SK-N-SH (cell line): ENCODE measurements at regions not wholly inside any gene's neighbourhood (a gene's known extent, or its start where the extent isn't known, plus 50 kb on each side); places are given as distances from the start of the nearest gene placed in this dataset.

ENCODE experiments used
- CTCF ChIA-PET: fragments of 300-600, 350-600 bp; formaldehyde crosslinking; extraction: SDS; loops from one replicate; lab custom pipeline; 2021; lab: Yijun Ruan, JAX
- POLR2A ChIA-PET: fragments of 350-600 bp; sonication (Branson Sonifier 250); formaldehyde crosslinking; extraction: SDS; loops from one replicate; lab custom pipeline; 2020; ENCODE audit warnings: antibody characterized with exemption, inconsistent platforms; lab: Yijun Ruan, JAX
- DNase-seq: peaks from one replicate; pipeline ENCODE4 v3.0.0; 2012
- H2AFZ ChIP-seq: fragments of 200-600 bp; sonication (generic); 2 replicates; pipeline ENCODE4 v1.8.1; 2016; ENCODE audit warnings: antibody characterized with exemption, mild to moderate bottlenecking, low read depth
- H3F3A ChIP-seq: fragments of 200-600 bp; sonication (generic); replicated peaks from 2 replicates; pipeline ENCODE3; 2016; ENCODE audit warnings: antibody characterized with exemption, mild to moderate bottlenecking; ENCODE audit not compliant: insufficient read depth
- H3K27ac ChIP-seq, 2 experiments: fragments of 200-500 bp in 1 of 2; fragments of 200-600 bp in 1 of 2; sonication (Bioruptor generic) in 1 of 2; sonication (generic), shearing (Covaris generic) in 1 of 2; 2 replicates each; pipeline versions ENCODE4 v1.5.1 to v1.6.1; 2014 to 2016; ENCODE audit warnings: low read depth in 2 of 2, inconsistent platforms in 1 of 2, low read length in 1 of 2, mild to moderate bottlenecking in 1 of 2, mixed read lengths in 1 of 2
- H3K27me3 ChIP-seq: fragments of 200-600 bp; sonication (generic), shearing (Covaris generic); 2 replicates; pipeline ENCODE4 v1.6.1; 2016; ENCODE audit warnings: mixed run types; ENCODE audit not compliant: insufficient read depth
- H3K36me3 ChIP-seq, 2 experiments: fragments of 200-500 bp in 1 of 2; fragments of 200-600 bp in 1 of 2; sonication (Bioruptor generic) in 1 of 2; sonication (generic) in 1 of 2; replicated peaks in 1 of 2; 2 replicates each; pipeline versions ENCODE3 to v1.5.1; 2014 to 2016; ENCODE audit warnings: low read length in 1 of 2, mild to moderate bottlenecking in 1 of 2; ENCODE audit not compliant: insufficient read depth in 2 of 2, control insufficient read depth in 1 of 2
- H3K4me1 ChIP-seq, 2 experiments: fragments of 200-500 bp in 1 of 2; fragments of 200-600 bp in 1 of 2; sonication (Bioruptor generic) in 1 of 2; sonication (generic), shearing (Covaris generic) in 1 of 2; 2 replicates each; pipeline versions ENCODE4 v1.5.1 to v1.6.1; 2014 to 2016; ENCODE audit warnings: low read depth in 1 of 2, low read length in 1 of 2, mixed run types in 1 of 2; ENCODE audit not compliant: insufficient read depth in 2 of 2, control insufficient read depth in 1 of 2
- H3K4me2 ChIP-seq: fragments of 200-600 bp; sonication (generic), shearing (Covaris generic); 2 replicates; pipeline ENCODE4 v1.6.1; 2017; ENCODE audit warnings: mixed run types
- H3K4me3 ChIP-seq, 2 experiments: fragments of 200-500 bp in 1 of 2; fragments of 200-600 bp in 1 of 2; sonication (Bioruptor generic) in 1 of 2; sonication (generic), shearing (Covaris generic) in 1 of 2; 2 replicates each; pipeline versions ENCODE4 v1.5.1 to v1.8.1; 2014 to 2016; ENCODE audit warnings: low read depth in 2 of 2, inconsistent platforms in 1 of 2, low read length in 1 of 2, mild to moderate bottlenecking in 1 of 2, mixed read lengths in 1 of 2, moderate library complexity in 1 of 2
- H3K79me2 ChIP-seq: fragments of 200-600 bp; sonication (generic); 2 replicates; pipeline ENCODE4 v1.8.1; 2017; ENCODE audit warnings: mild to moderate bottlenecking; ENCODE audit not compliant: insufficient read depth
- H3K9ac ChIP-seq: fragments of 200-600 bp; sonication (generic); 2 replicates; pipeline ENCODE4 v1.6.1; 2017; ENCODE audit warnings: mixed run types
- H3K9me2 ChIP-seq: fragments of 200-600 bp; sonication (generic); 2 replicates; pipeline ENCODE4 v1.6.1; 2017; ENCODE audit warnings: mixed run types
- H3K9me3 ChIP-seq: fragments of 200-600 bp; sonication (generic); 2 replicates; pipeline ENCODE4 v1.6.1; 2017; ENCODE audit warnings: mixed run types, mild to moderate bottlenecking, moderate library complexity
- H4K20me1 ChIP-seq: fragments of 200-600 bp; sonication (generic); 2 replicates; pipeline ENCODE4 v1.6.1; 2017; ENCODE audit warnings: mild to moderate bottlenecking, mixed run types; ENCODE audit not compliant: insufficient read depth
- CHD2 ChIP-seq: fragments of 150-350 bp; IDR thresholded peaks from 2 replicates; pipeline ENCODE4 v1.6.1; 2018; ENCODE audit warnings: low read length; ENCODE audit not compliant: partially characterized antibody
- ELF1 ChIP-seq: IDR thresholded peaks from 2 replicates; pipeline ENCODE4 v1.4.0; 2012
- EP300 ChIP-seq, 2 experiments: IDR thresholded peaks; 2 replicates each; pipeline versions ENCODE4 v1.4.0 to v1.6.1; 2012; ENCODE audit warnings: borderline replicate concordance in 1 of 2, low read depth in 1 of 2, low read length in 1 of 2
- FOSL2 ChIP-seq: IDR thresholded peaks from 2 replicates; pipeline ENCODE4 v1.4.0; 2012; ENCODE audit warnings: low read depth, mild to moderate bottlenecking, moderate library complexity, borderline replicate concordance
- FOXJ3 ChIP-seq: sonication (generic); formaldehyde crosslinking; IDR thresholded peaks from 2 replicates; pipeline ENCODE4 v1.5.1; 2020; ENCODE audit warnings: mild to moderate bottlenecking, missing genetic modification reagents
- GABPA ChIP-seq: IDR thresholded peaks from 2 replicates; pipeline ENCODE4 v1.4.0; 2012; ENCODE audit warnings: low read depth, mild to moderate bottlenecking
- JUND ChIP-seq: IDR thresholded peaks from 2 replicates; pipeline ENCODE4 v1.4.0; 2012
- POLR2AphosphoS5 ChIP-seq: IDR thresholded peaks from 2 replicates; pipeline ENCODE4 v1.6.1; 2012; ENCODE audit warnings: low read depth, low read length
- RAD21 ChIP-seq: IDR thresholded peaks from 2 replicates; pipeline ENCODE4 v1.6.1; 2012; ENCODE audit warnings: mild to moderate bottlenecking, low read length
- SMC3 ChIP-seq: IDR thresholded peaks from 2 replicates; pipeline ENCODE4 v1.6.1; 2012; ENCODE audit warnings: low read depth, low read length, improper control_type of control experiment
- TCF12 ChIP-seq: IDR thresholded peaks from 2 replicates; pipeline ENCODE4 v1.4.0; 2012
- TEAD4 ChIP-seq: IDR thresholded peaks from 2 replicates; pipeline ENCODE4 v1.4.0; 2012; ENCODE audit warnings: mild to moderate bottlenecking, borderline replicate concordance; ENCODE audit not compliant: insufficient read depth
- YY1 ChIP-seq: IDR thresholded peaks from 2 replicates; pipeline ENCODE4 v1.4.0; 2012; ENCODE audit warnings: low read depth, mild to moderate bottlenecking
- WGBS: methylation state at CpG from one replicate; pipeline ENCODE4 v1.1.6; 2017; ENCODE audit warnings: low lambda C conversion rate; 5-methylcytosine and 5-hydroxymethylcytosine counted together
- TF ChIP-seq, protein P1 (sequence below): IDR thresholded peaks from 2 replicates; pipeline ENCODE4 v1.4.0; 2012; ENCODE audit warnings: low read depth, borderline replicate concordance
- TF ChIP-seq, protein P2 (sequence below): IDR thresholded peaks from 2 replicates; pipeline ENCODE4 v1.6.1; 2012; ENCODE audit warnings: mild to moderate bottlenecking, low read depth, low read length, moderate library complexity
- TF ChIP-seq, protein P3 (sequence below): fragments of 200-600 bp; sonication (generic); IDR thresholded peaks from 2 replicates; pipeline ENCODE4 v1.6.1; 2017; ENCODE audit warnings: antibody characterized with exemption, mild to moderate bottlenecking, moderate library complexity
- TF ChIP-seq, protein P4 (sequence below): fragments of 150-350 bp; IDR thresholded peaks from 2 replicates; pipeline ENCODE4 v1.6.1; 2016; ENCODE audit warnings: mild to moderate bottlenecking, low read depth, low read length
- TF ChIP-seq, protein P5 (sequence below): IDR thresholded peaks from 2 replicates; pipeline ENCODE4; 2012

DNA sequence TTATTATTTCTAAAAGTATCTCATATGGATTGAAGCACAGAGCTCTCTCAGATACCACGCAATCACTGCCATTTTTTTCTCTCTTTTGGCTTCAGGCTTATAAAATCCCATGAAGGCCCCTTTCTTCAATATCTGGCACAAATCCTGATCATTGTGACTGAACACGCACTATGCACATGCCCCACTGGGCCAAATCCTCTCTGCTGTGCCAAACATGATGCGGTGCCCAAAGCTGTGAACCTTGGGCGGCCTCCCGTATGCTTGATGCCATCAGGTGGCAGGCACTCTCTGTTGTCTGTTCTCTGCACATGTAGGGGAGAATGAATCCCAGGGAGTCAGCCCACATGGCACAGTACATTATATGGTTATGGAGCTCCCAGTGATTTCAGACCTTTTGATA lies 375.0 kb upstream of the RGMB start:
- Histone ChIP-seq H3K4me3 (no peak overlapping the region), H3K4me1 (peaks cover 0 to 8% of the 10 kb centered on the region in 2 experiments; a peak in 1 of 4 replicates), H3K9me2 (no peaks in the 10 kb centered on the region), H2AFZ (no peak overlapping the region), H3K4me2 (no peak overlapping the region), H3K9ac (no peak overlapping the region), H3K79me2 (no peaks in the 10 kb centered on the region), H3K27ac (no peak overlapping the region), H3K9me3 (no peaks in the 10 kb centered on the region), H3K27me3 (no peaks in the 10 kb centered on the region), H4K20me1 (no peaks in the 10 kb centered on the region), H3F3A (no peaks in the 10 kb centered on the region), H3K36me3 (no peaks in the 10 kb centered on the region)
- DNase-seq, result no peak
- ChIA-PET POLR2A (no interaction called here), CTCF (no interaction called here)
- WGBS, result 89% methylated on average over 5 of the region's 5 CpGs
- no peak for TF ChIP-seq CHD2
- TF ChIP-seq EP300 (IDR thresholded peaks at IDR 0.05; ENCODE audit: borderline replicate concordance in 1 of 2, low read depth in 1 of 2, low read length in 1 of 2), result no peak
- TF ChIP-seq, protein P1, sequence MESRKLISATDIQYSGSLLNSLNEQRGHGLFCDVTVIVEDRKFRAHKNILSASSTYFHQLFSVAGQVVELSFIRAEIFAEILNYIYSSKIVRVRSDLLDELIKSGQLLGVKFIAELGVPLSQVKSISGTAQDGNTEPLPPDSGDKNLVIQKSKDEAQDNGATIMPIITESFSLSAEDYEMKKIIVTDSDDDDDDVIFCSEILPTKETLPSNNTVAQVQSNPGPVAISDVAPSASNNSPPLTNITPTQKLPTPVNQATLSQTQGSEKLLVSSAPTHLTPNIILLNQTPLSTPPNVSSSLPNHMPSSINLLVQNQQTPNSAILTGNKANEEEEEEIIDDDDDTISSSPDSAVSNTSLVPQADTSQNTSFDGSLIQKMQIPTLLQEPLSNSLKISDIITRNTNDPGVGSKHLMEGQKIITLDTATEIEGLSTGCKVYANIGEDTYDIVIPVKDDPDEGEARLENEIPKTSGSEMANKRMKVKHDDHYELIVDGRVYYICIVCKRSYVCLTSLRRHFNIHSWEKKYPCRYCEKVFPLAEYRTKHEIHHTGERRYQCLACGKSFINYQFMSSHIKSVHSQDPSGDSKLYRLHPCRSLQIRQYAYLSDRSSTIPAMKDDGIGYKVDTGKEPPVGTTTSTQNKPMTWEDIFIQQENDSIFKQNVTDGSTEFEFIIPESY, result no peak
- TF ChIP-seq, protein P2, sequence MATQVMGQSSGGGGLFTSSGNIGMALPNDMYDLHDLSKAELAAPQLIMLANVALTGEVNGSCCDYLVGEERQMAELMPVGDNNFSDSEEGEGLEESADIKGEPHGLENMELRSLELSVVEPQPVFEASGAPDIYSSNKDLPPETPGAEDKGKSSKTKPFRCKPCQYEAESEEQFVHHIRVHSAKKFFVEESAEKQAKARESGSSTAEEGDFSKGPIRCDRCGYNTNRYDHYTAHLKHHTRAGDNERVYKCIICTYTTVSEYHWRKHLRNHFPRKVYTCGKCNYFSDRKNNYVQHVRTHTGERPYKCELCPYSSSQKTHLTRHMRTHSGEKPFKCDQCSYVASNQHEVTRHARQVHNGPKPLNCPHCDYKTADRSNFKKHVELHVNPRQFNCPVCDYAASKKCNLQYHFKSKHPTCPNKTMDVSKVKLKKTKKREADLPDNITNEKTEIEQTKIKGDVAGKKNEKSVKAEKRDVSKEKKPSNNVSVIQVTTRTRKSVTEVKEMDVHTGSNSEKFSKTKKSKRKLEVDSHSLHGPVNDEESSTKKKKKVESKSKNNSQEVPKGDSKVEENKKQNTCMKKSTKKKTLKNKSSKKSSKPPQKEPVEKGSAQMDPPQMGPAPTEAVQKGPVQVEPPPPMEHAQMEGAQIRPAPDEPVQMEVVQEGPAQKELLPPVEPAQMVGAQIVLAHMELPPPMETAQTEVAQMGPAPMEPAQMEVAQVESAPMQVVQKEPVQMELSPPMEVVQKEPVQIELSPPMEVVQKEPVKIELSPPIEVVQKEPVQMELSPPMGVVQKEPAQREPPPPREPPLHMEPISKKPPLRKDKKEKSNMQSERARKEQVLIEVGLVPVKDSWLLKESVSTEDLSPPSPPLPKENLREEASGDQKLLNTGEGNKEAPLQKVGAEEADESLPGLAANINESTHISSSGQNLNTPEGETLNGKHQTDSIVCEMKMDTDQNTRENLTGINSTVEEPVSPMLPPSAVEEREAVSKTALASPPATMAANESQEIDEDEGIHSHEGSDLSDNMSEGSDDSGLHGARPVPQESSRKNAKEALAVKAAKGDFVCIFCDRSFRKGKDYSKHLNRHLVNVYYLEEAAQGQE, result no peak
- TF ChIP-seq JUND, result no peak
- TF ChIP-seq FOSL2, result no peak
- TF ChIP-seq TCF12, result no peak
- TF ChIP-seq, protein P3, sequence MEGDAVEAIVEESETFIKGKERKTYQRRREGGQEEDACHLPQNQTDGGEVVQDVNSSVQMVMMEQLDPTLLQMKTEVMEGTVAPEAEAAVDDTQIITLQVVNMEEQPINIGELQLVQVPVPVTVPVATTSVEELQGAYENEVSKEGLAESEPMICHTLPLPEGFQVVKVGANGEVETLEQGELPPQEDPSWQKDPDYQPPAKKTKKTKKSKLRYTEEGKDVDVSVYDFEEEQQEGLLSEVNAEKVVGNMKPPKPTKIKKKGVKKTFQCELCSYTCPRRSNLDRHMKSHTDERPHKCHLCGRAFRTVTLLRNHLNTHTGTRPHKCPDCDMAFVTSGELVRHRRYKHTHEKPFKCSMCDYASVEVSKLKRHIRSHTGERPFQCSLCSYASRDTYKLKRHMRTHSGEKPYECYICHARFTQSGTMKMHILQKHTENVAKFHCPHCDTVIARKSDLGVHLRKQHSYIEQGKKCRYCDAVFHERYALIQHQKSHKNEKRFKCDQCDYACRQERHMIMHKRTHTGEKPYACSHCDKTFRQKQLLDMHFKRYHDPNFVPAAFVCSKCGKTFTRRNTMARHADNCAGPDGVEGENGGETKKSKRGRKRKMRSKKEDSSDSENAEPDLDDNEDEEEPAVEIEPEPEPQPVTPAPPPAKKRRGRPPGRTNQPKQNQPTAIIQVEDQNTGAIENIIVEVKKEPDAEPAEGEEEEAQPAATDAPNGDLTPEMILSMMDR, result no peak
- no peak for TF ChIP-seq TEAD4
- TF ChIP-seq POLR2AphosphoS5, result no peak
- no peak for TF ChIP-seq GABPA
- no peak for TF ChIP-seq SMC3
- TF ChIP-seq YY1, result no peak
- TF ChIP-seq ELF1, result no peak
- TF ChIP-seq, protein P4, sequence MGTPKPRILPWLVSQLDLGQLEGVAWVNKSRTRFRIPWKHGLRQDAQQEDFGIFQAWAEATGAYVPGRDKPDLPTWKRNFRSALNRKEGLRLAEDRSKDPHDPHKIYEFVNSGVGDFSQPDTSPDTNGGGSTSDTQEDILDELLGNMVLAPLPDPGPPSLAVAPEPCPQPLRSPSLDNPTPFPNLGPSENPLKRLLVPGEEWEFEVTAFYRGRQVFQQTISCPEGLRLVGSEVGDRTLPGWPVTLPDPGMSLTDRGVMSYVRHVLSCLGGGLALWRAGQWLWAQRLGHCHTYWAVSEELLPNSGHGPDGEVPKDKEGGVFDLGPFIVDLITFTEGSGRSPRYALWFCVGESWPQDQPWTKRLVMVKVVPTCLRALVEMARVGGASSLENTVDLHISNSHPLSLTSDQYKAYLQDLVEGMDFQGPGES, result no peak
- TF ChIP-seq, protein P5, sequence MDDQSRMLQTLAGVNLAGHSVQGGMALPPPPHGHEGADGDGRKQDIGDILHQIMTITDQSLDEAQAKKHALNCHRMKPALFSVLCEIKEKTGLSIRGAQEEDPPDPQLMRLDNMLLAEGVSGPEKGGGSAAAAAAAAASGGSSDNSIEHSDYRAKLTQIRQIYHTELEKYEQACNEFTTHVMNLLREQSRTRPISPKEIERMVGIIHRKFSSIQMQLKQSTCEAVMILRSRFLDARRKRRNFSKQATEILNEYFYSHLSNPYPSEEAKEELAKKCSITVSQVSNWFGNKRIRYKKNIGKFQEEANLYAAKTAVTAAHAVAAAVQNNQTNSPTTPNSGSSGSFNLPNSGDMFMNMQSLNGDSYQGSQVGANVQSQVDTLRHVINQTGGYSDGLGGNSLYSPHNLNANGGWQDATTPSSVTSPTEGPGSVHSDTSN, result no peak
- no peak for TF ChIP-seq RAD21
- no peak for TF ChIP-seq FOXJ3
